Neural progenitor cell (in vitro differentiated cells): ENCODE measurements at regions not wholly inside any gene's neighbourhood (a gene's known extent, or its start where the extent isn't known, plus 50 kb on each side); places are given as distances from the start of the nearest gene placed in this dataset.

Experiments
- DNase-seq: peaks from one replicate; pipeline ENCODE4 v3.0.0-alpha.2; 2016; ENCODE audit warnings: low spot score
- H2AFZ ChIP-seq: fragments of 200-600 bp; sonication (generic); replicated peaks from 2 replicates; pipeline ENCODE4 v1.6.1; 2016; ENCODE audit warnings: antibody characterized with exemption
- H3F3A ChIP-seq: fragments of 200-600 bp; sonication (generic); 2 replicates; pipeline ENCODE4 v1.6.1; 2016; ENCODE audit warnings: antibody characterized with exemption, low read depth
- H3K27ac ChIP-seq: fragments of 200-600 bp; sonication (generic); 2 replicates; pipeline ENCODE4 v1.5.1; 2016; ENCODE audit warnings: mild to moderate bottlenecking
- H3K27me3 ChIP-seq: fragments of 200-600 bp; sonication (generic); 2 replicates; pipeline ENCODE4 v1.6.1; 2016; ENCODE audit warnings: mild to moderate bottlenecking, moderate library complexity
- H3K36me3 ChIP-seq: fragments of 200-600 bp; sonication (generic); 2 replicates; pipeline ENCODE4 v1.5.1; 2016
- H3K4me1 ChIP-seq: fragments of 200-600 bp; sonication (generic); 2 replicates; pipeline ENCODE4 v1.6.1; 2016; ENCODE audit warnings: mixed run types
- H3K4me2 ChIP-seq: fragments of 200-600 bp; sonication (generic); 2 replicates; pipeline ENCODE4 v1.6.1; 2016
- H3K4me3 ChIP-seq: fragments of 200-600 bp; sonication (generic); 2 replicates; pipeline ENCODE4 v1.5.1; 2016
- H3K79me2 ChIP-seq: fragments of 200-600 bp; sonication (generic); 2 replicates; pipeline ENCODE4 v1.6.1; 2016; ENCODE audit warnings: low read depth
- H3K9ac ChIP-seq: fragments of 200-600 bp; sonication (generic); 2 replicates; pipeline ENCODE4 v1.6.1; 2016
- H3K9me3 ChIP-seq: fragments of 200-600 bp; sonication (generic); 2 replicates; pipeline ENCODE4 v1.5.1; 2016; ENCODE audit warnings: low read depth
- H4K20me1 ChIP-seq: fragments of 200-600 bp; sonication (generic); 2 replicates; pipeline ENCODE4 v1.6.1; 2016; ENCODE audit warnings: low read depth
- H3K27ac Mint-ChIP-seq: 3 replicates; pipeline ENCODE4 v1.8.0; 2021; ENCODE audit warnings: mixed read lengths
- H3K27me3 Mint-ChIP-seq: 2 replicates; pipeline ENCODE4 v1.8.0; 2022; ENCODE audit warnings: low read depth, mild to moderate bottlenecking, inconsistent platforms, moderate library complexity, mixed read lengths; ENCODE audit not compliant: insufficient read depth
- H3K36me3 Mint-ChIP-seq: 3 replicates; pipeline ENCODE4 v1.8.0; 2021; ENCODE audit warnings: mixed read lengths
- H3K4me1 Mint-ChIP-seq: 3 replicates; pipeline ENCODE4 v1.8.0; 2021; ENCODE audit warnings: mixed read lengths
- H3K4me3 Mint-ChIP-seq: 3 replicates; pipeline ENCODE4 v1.8.0; 2021; ENCODE audit warnings: mild to moderate bottlenecking, moderate library complexity, mixed read lengths
- H3K9me3 Mint-ChIP-seq: 3 replicates; pipeline ENCODE4 v1.8.0; 2020; ENCODE audit warnings: mixed read lengths
- EZH2 ChIP-seq: fragments of 200-600 bp; sonication (generic); IDR thresholded peaks from 2 replicates; pipeline ENCODE4 v1.6.1; 2017; ENCODE audit warnings: antibody characterized with exemption, mild to moderate bottlenecking, moderate library complexity
- EZH2phosphoT487 ChIP-seq: fragments of 200-600 bp; sonication (generic); IDR thresholded peaks from 2 replicates; pipeline ENCODE4 v1.6.1; 2017; ENCODE audit warnings: antibody characterized with exemption
- TF ChIP-seq, protein P1 (sequence below): fragments of 200-600 bp; sonication (generic); IDR thresholded peaks from 2 replicates; pipeline ENCODE4 v1.5.1; 2017; ENCODE audit warnings: antibody characterized with exemption, mild to moderate bottlenecking

DNA sequence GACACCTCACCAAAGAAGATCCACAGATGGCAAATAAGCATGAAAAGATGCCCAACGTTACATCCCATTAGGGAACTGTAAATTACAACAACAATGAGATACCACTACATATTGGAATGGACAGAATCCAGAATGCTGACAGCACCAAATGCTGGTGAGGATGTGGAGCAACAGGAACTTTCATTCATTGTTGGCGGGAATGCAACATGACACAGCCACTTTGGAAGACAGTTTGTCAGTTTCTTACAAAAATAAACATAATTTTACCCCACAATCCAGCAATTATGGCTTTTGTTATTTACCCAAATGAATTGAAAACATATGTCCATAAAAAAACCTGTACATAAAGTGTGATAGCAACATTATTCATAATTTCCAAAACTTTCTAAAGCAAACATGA, 176.8 kb downstream of the C7orf25 start:
- H3K4me2 ChIP-seq, result no peak overlapping the region
- no peak overlapping the region for H3K9ac ChIP-seq
- Mint-ChIP-seq H3K9me3 (peaks cover 25% of the 10 kb centered on the region), H3K27me3 (peaks cover 6% of the 10 kb centered on the region), H3K27ac (no peak overlapping the region), H3K4me3 (no peak overlapping the region), H3K4me1 (peaks cover 4% of the 10 kb centered on the region), H3K36me3 (peaks cover 1% of the 10 kb centered on the region)
- H3K9me3 ChIP-seq, result no peaks in the 10 kb centered on the region
- no peak overlapping the region for H3K4me3 ChIP-seq
- H3K4me1 ChIP-seq, result no peaks in the 10 kb centered on the region
- no peak overlapping the region for H2AFZ ChIP-seq
- no peaks in the 10 kb centered on the region for H4K20me1 ChIP-seq
- no peaks in the 10 kb centered on the region for H3K36me3 ChIP-seq
- no peak overlapping the region for H3K27ac ChIP-seq
- no peaks in the 10 kb centered on the region for H3K79me2 ChIP-seq
- no peak for DNase-seq
- TF ChIP-seq EZH2phosphoT487, result no peak
- no peak for TF ChIP-seq EZH2
- TF ChIP-seq, protein P1, sequence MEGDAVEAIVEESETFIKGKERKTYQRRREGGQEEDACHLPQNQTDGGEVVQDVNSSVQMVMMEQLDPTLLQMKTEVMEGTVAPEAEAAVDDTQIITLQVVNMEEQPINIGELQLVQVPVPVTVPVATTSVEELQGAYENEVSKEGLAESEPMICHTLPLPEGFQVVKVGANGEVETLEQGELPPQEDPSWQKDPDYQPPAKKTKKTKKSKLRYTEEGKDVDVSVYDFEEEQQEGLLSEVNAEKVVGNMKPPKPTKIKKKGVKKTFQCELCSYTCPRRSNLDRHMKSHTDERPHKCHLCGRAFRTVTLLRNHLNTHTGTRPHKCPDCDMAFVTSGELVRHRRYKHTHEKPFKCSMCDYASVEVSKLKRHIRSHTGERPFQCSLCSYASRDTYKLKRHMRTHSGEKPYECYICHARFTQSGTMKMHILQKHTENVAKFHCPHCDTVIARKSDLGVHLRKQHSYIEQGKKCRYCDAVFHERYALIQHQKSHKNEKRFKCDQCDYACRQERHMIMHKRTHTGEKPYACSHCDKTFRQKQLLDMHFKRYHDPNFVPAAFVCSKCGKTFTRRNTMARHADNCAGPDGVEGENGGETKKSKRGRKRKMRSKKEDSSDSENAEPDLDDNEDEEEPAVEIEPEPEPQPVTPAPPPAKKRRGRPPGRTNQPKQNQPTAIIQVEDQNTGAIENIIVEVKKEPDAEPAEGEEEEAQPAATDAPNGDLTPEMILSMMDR, result no peak
- H3F3A ChIP-seq, result no peaks in the 10 kb centered on the region
- H3K27me3 ChIP-seq, result no peaks in the 10 kb centered on the region

DNA sequence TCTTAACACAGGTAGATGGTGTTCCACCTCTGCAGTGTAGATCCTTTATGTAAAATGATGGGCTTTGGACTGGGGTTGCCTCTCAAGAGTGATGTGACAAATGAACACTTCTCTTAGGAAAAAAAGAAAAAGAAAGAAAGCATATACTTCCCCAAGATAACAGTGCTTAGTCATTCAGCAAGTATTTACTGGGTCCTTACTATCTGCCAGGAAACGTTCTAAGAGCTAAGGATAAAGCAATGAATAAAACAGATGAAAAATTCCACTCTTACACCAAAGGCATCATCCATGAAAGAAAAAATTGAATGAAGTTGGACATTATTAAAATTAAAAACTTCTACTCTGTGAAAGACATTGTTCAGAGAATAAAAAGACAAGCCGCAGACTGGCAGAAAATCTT, 177.3 kb downstream of the C7orf25 start:
- Histone ChIP-seq H3K4me3 (no peak overlapping the region), H3K79me2 (no peaks in the 10 kb centered on the region), H3F3A (no peaks in the 10 kb centered on the region), H3K27ac (no peak overlapping the region), H2AFZ (no peak overlapping the region), H3K4me1 (no peaks in the 10 kb centered on the region), H4K20me1 (no peaks in the 10 kb centered on the region), H3K9me3 (no peaks in the 10 kb centered on the region), H3K4me2 (no peak overlapping the region), H3K9ac (no peak overlapping the region), H3K36me3 (no peaks in the 10 kb centered on the region), H3K27me3 (no peaks in the 10 kb centered on the region)
- peaks cover 4% of the 10 kb centered on the region for H3K4me1 Mint-ChIP-seq
- H3K4me3 Mint-ChIP-seq, result no peak overlapping the region
- peaks cover 1% of the 10 kb centered on the region for H3K36me3 Mint-ChIP-seq
- H3K9me3 Mint-ChIP-seq, result peaks cover 25% of the 10 kb centered on the region
- no peak for TF ChIP-seq EZH2
- TF ChIP-seq, protein P1, result no peak
- TF ChIP-seq EZH2phosphoT487, result no peak
- H3K27ac Mint-ChIP-seq, result no peak overlapping the region
- no peak for DNase-seq
- H3K27me3 Mint-ChIP-seq, result peaks cover 6% of the 10 kb centered on the region

DNA sequence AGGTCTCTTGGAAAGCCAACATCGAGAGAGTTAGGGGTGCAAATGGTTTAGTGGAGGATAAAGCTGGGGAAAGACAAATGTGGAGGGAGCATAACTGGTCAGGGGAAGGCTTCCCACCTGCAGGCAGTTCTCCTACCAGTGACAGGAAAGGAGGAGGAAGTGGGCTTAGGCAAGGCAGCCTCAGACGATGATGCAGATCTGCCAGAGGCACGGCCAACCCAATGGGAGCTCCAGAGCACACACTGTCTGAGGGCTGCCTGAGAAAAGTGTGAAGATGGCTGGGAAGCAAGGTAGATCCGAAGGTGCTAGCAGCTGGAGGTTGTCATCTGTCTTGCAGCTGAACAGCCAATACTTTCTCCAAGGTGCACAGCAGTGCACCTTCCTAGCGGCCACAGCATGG, 178.8 kb downstream of the C7orf25 start:
- Histone ChIP-seq H3F3A (no peaks in the 10 kb centered on the region), H3K27me3 (no peaks in the 10 kb centered on the region), H4K20me1 (no peaks in the 10 kb centered on the region), H3K79me2 (no peaks in the 10 kb centered on the region), H2AFZ (no peak overlapping the region), H3K27ac (no peak overlapping the region), H3K4me1 (no peaks in the 10 kb centered on the region), H3K36me3 (no peaks in the 10 kb centered on the region), H3K4me3 (no peak overlapping the region), H3K4me2 (no peak overlapping the region), H3K9me3 (no peaks in the 10 kb centered on the region), H3K9ac (no peak overlapping the region)
- Mint-ChIP-seq H3K27ac (no peak overlapping the region), H3K9me3 (peaks cover 19% of the 10 kb centered on the region), H3K27me3 (peaks cover 6% of the 10 kb centered on the region), H3K36me3 (peaks cover 1% of the 10 kb centered on the region), H3K4me1 (peaks cover 4% of the 10 kb centered on the region), H3K4me3 (no peak overlapping the region)
- TF ChIP-seq EZH2 (no peak), EZH2phosphoT487 (no peak)
- TF ChIP-seq, protein P1, result no peak
- DNase-seq, result no peak
